PFSK-1 (cell line): ENCODE measurements at regions not wholly inside any gene's neighbourhood (a gene's known extent, or its start where the extent isn't known, plus 50 kb on each side); places are given as distances from the start of the nearest gene placed in this dataset.

Experiments
- POLR2AphosphoS5 ChIP-seq: IDR thresholded peaks from 2 replicates; pipeline ENCODE4 v1.6.1; 2012; ENCODE audit warnings: low read depth, mild to moderate bottlenecking, control low read depth, low read length, moderate library complexity
- SIN3A ChIP-seq: IDR thresholded peaks from 2 replicates; pipeline ENCODE4 v1.6.1; 2012; ENCODE audit warnings: mild to moderate bottlenecking, low read length, moderate library complexity, borderline replicate concordance; ENCODE audit not compliant: insufficient read depth
- TF ChIP-seq, protein P1 (sequence below), 2 experiments: IDR thresholded peaks; 2 replicates each; pipeline versions ENCODE4 v1.6.1 to v1.8.0; 2011 to 2012; ENCODE audit warnings: low read depth in 2 of 2, low read length in 2 of 2, control low read depth in 1 of 2, inconsistent platforms in 1 of 2, mild to moderate bottlenecking in 1 of 2, moderate library complexity in 1 of 2; ENCODE audit not compliant: insufficient read depth in 1 of 2

DNA sequence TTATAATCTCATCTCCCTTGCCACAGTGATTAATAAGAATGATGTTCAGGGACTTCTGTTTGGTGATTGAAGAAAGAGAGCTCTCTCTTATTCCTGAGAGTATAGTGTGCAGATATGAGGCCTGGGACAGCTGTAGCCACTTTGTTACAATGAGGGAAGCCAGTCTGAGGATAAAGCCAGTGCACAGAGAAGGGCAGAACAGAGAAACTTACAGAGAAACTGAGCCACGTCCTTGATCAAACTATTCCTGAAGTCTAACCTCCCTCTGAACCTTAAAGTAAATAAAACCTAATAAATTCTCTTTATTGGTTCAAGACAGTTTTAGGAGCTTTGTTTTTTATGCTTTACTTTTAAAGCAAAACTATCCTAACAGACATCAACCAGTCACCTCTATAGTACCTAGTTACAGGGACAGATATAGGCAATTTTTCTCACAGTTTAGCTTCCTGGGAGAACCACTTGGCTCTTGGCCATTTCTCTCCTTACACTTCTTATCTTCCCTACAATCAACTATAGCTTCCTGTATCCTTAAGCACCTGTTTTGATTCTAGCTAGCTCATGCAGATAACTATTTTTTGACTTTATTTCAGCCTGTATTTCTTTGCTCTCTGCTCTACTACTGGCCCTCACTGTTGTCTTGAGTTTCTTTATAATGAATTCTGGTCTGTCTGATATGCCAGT is 284.4 kb downstream of the SHQ1 start:
- TF ChIP-seq POLR2AphosphoS5 (no peak), SIN3A (no peak)
- TF ChIP-seq, protein P1, sequence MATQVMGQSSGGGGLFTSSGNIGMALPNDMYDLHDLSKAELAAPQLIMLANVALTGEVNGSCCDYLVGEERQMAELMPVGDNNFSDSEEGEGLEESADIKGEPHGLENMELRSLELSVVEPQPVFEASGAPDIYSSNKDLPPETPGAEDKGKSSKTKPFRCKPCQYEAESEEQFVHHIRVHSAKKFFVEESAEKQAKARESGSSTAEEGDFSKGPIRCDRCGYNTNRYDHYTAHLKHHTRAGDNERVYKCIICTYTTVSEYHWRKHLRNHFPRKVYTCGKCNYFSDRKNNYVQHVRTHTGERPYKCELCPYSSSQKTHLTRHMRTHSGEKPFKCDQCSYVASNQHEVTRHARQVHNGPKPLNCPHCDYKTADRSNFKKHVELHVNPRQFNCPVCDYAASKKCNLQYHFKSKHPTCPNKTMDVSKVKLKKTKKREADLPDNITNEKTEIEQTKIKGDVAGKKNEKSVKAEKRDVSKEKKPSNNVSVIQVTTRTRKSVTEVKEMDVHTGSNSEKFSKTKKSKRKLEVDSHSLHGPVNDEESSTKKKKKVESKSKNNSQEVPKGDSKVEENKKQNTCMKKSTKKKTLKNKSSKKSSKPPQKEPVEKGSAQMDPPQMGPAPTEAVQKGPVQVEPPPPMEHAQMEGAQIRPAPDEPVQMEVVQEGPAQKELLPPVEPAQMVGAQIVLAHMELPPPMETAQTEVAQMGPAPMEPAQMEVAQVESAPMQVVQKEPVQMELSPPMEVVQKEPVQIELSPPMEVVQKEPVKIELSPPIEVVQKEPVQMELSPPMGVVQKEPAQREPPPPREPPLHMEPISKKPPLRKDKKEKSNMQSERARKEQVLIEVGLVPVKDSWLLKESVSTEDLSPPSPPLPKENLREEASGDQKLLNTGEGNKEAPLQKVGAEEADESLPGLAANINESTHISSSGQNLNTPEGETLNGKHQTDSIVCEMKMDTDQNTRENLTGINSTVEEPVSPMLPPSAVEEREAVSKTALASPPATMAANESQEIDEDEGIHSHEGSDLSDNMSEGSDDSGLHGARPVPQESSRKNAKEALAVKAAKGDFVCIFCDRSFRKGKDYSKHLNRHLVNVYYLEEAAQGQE (IDR thresholded peaks at IDR 0.05; ENCODE audit: insufficient read depth in 1 of 2, low read depth in 2 of 2, low read length in 2 of 2), result no peak
